ENCODE measurements at regions not wholly inside any gene's neighbourhood (a gene's known extent, or its start where the extent isn't known, plus 50 kb on each side); places are given as distances from the start of the nearest gene placed in this dataset.
"Not testable (repeated sequence)": the region's sequence is repeated elsewhere in the genome, so short reads cannot be mapped to it uniquely, and the experiment has no call there.

GRCh38 chr17:77795685-77796084, 162.8 kb upstream of the TNRC6C start:
- no peak for DNase-seq
- ATAC-seq: no peak

- ATAC-seq (no peak), DNase-seq (no peak)
Observed at GRCh38 chr17:77796176-77796860, 162.2 kb upstream of the TNRC6C start.

- ATAC-seq (no peak), DNase-seq (no peak)
Observed at GRCh38 chr17:77798031-77798430, 160.5 kb upstream of the TNRC6C start.

- ATAC-seq: no peak
- no peak for DNase-seq
Observed at GRCh38 chr17:77798481-77798880, 160.0 kb upstream of the TNRC6C start.

- no peak for ATAC-seq
- DNase-seq: no peak
Observed at GRCh38 chr17:77800816-77801215, 157.7 kb upstream of the TNRC6C start.

GRCh38 chr17:77801545-77802332, 156.8 kb upstream of the TNRC6C start:
- ATAC-seq: no peak
- no peak for DNase-seq

- DNase-seq (no peak), ATAC-seq (no peak)
Observed at GRCh38 chr17:77802333-77802615, 156.2 kb upstream of the TNRC6C start.

- ATAC-seq (no peak), DNase-seq (no peak)
Observed at GRCh38 chr17:77802811-77803220, 155.7 kb upstream of the TNRC6C start.

GRCh38 chr17:77803726-77804125, 154.8 kb upstream of the TNRC6C start:
- no peak for DNase-seq

GRCh38 chr17:77804796-77805426, 153.6 kb upstream of the TNRC6C start:
- DNase-seq (no peak), ATAC-seq (no peak)

More at GRCh38 chr17:77803726-77804125, 154.8 kb upstream of the TNRC6C start:
- no peak for ATAC-seq

GRCh38 chr17:77805970-77806369, 152.5 kb upstream of the TNRC6C start:
- not testable (repeated sequence) for DNase-seq, ATAC-seq

GRCh38 chr17:77807051-77807745, 151.3 kb upstream of the TNRC6C start:
- DNase-seq: no peak
- no peak for ATAC-seq

- no peak for ATAC-seq
- DNase-seq: no peak
Observed at GRCh38 chr17:77807746-77808441, 150.6 kb upstream of the TNRC6C start.

- ATAC-seq (no peak), DNase-seq (no peak)
Observed at GRCh38 chr17:77808686-77809425, 149.6 kb upstream of the TNRC6C start.

GRCh38 chr17:77809814-77810213, 148.7 kb upstream of the TNRC6C start:
- no peak for DNase-seq
- ATAC-seq: no peak

GRCh38 chr17:77810536-77810935, 148.0 kb upstream of the TNRC6C start:
- ATAC-seq (no peak), DNase-seq (no peak)

GRCh38 chr17:77811521-77811920, 147.0 kb upstream of the TNRC6C start:
- ATAC-seq (no peak), DNase-seq (no peak)

- ATAC-seq: no peak
- no peak for DNase-seq
Observed at GRCh38 chr17:77814091-77814772, 144.3 kb upstream of the TNRC6C start.

GRCh38 chr17:77815127-77815905, 143.2 kb upstream of the TNRC6C start:
- DNase-seq (no peak), ATAC-seq (no peak)

- DNase-seq (no peak), ATAC-seq (no peak)
Observed at GRCh38 chr17:77817953-77818352, 140.6 kb upstream of the TNRC6C start.

All from stimulated activated naive CD8-positive, alpha-beta T cell treated with anti-CD3 and anti-CD28 coated beads, Interleukin-15, Interleukin-2, amounts not matched to agents 100 U/mL and 50 U/mL, for 24 hours (primary cell).